B cell (primary cell): ENCODE measurements at regions not wholly inside any gene's neighbourhood (a gene's known extent, or its start where the extent isn't known, plus 50 kb on each side); places are given as distances from the start of the nearest gene placed in this dataset.

Experiments used
- EZH2 ChIP-seq: IDR thresholded peaks from 2 replicates; pipeline ENCODE4 v1.6.1; 2012; ENCODE audit warnings: borderline replicate concordance, low read depth, mild to moderate bottlenecking, moderate library complexity, low read length; ENCODE audit not compliant: insufficient read depth, poor library complexity, severe bottlenecking
- TF ChIP-seq, protein P1 (sequence below): fragments of 200-600 bp; IDR thresholded peaks from one replicate; pipeline ENCODE4 v1.8.0; 2022; ENCODE audit warnings: antibody characterized with exemption, mild to moderate bottlenecking

DNA sequence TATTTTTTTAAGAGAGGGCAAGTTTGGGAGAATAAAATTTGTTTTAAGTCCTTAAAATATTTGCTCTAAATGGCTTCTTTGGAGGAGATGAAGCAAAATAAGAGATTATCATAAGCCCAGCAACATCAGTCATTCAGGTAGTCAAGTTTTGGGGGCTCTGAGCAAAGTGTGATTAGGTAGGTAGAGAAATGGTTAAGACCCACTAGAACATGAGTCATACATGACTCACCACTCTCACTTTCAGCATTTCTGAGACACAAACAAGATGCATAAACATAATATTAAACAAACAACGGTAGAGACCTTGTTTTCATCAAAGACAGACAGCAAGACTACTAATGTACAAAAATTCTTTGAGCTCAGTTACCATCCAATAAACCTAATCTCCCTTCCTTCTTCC lies 272.2 kb downstream of the LMO4 start:
- TF ChIP-seq, protein P1, sequence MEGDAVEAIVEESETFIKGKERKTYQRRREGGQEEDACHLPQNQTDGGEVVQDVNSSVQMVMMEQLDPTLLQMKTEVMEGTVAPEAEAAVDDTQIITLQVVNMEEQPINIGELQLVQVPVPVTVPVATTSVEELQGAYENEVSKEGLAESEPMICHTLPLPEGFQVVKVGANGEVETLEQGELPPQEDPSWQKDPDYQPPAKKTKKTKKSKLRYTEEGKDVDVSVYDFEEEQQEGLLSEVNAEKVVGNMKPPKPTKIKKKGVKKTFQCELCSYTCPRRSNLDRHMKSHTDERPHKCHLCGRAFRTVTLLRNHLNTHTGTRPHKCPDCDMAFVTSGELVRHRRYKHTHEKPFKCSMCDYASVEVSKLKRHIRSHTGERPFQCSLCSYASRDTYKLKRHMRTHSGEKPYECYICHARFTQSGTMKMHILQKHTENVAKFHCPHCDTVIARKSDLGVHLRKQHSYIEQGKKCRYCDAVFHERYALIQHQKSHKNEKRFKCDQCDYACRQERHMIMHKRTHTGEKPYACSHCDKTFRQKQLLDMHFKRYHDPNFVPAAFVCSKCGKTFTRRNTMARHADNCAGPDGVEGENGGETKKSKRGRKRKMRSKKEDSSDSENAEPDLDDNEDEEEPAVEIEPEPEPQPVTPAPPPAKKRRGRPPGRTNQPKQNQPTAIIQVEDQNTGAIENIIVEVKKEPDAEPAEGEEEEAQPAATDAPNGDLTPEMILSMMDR = no peak
- TF ChIP-seq EZH2 = no peak
